Activated CD8-positive, alpha-beta memory T cell treated with anti-CD3 and anti-CD28 coated beads, Interleukin-2, amount 10 ng/mL, durations not matched to agents 7 days and 5 days (primary cell): ENCODE measurements at regions not wholly inside any gene's neighbourhood (a gene's known extent, or its start where the extent isn't known, plus 50 kb on each side); places are given as distances from the start of the nearest gene placed in this dataset.
"Not testable (repeated sequence)": the region's sequence is repeated elsewhere in the genome, so short reads cannot be mapped to it uniquely, and the experiment has no call there.

Experiments
- ATAC-seq: fragments of 150-1000 bp; cut with Tn5 transposase; one replicate; pipeline ENCODE4 v1.10.0; 2021; ENCODE audit warnings: moderate library complexity
- CTCF ChIA-PET: fragments of 350-600 bp; sonication (Branson Sonifier 250); formaldehyde crosslinking; loops from one replicate; lab custom pipeline; 2021; ENCODE audit warnings: antibody characterized with exemption; lab: Charles Lee
- DNase-seq: peaks from one replicate; pipeline ENCODE4 v3.0.0-alpha.2; 2020
- H3K27ac Mint-ChIP-seq: one replicate; pipeline ENCODE4 v1.8.0; 2021; ENCODE audit warnings: mild to moderate bottlenecking, mixed read lengths
- H3K27me3 Mint-ChIP-seq: one replicate; pipeline ENCODE4 v1.8.0; 2021; ENCODE audit warnings: mixed read lengths
- H3K36me3 Mint-ChIP-seq: one replicate; pipeline ENCODE4 v1.8.0; 2021; ENCODE audit warnings: mild to moderate bottlenecking, mixed read lengths
- H3K4me1 Mint-ChIP-seq: one replicate; pipeline ENCODE4 v1.8.0; 2021; ENCODE audit warnings: mixed read lengths
- H3K4me3 Mint-ChIP-seq: one replicate; pipeline ENCODE4 v1.8.0; 2021; ENCODE audit warnings: mild to moderate bottlenecking, moderate library complexity, mixed read lengths
- H3K9me3 Mint-ChIP-seq: one replicate; pipeline ENCODE4 v1.8.0; 2022; ENCODE audit warnings: low read depth, mixed read lengths

- peaks cover 9% of the 10 kb centered on the region for H3K4me1 Mint-ChIP-seq
- no peaks in the 10 kb centered on the region for H3K36me3 Mint-ChIP-seq
- no peaks in the 10 kb centered on the region for H3K9me3 Mint-ChIP-seq
- CTCF ChIA-PET: interaction anchor here (0.9 to 1.3 kb wide), 2 partner anchors 10 kb away, joined by 3 to 4 read pairs; no protein-coding TSS in a partner anchor
- ATAC-seq (no peak), DNase-seq (no peak)
- no peak overlapping the region for H3K27ac Mint-ChIP-seq
- no peak overlapping the region for H3K4me3 Mint-ChIP-seq
- peaks cover 6% of the 10 kb centered on the region for H3K27me3 Mint-ChIP-seq
These were observed 137.1 kb upstream of the OLIG3 start for GRCh38 chr6:137631323-137631722.

DNA sequence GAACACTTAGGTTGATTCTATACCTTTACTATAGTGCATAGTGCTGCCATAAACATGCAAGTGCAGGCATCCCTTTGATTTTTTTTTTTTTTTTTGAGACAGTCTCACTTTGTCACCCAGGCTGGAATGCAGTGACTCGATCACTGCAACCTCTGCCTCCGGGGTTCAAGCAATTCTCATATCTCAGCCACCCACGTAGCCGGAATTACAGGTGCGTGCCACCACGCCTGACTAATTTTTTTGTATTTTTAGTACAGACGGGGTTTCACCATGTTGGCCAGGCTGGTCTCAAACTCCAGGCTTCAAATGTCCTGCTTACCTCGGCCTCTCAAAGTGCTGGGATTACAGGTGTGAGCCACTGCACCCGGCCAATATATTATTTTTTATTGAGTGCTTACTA, 140.0 kb upstream of the OLIG3 start:
- DNase-seq, ATAC-seq, H3K27ac Mint-ChIP-seq, H3K4me3 Mint-ChIP-seq, H3K27me3 Mint-ChIP-seq, H3K36me3 Mint-ChIP-seq, H3K9me3 Mint-ChIP-seq, CTCF ChIA-PET: not testable (repeated sequence)
- H3K4me1 Mint-ChIP-seq: peaks cover 17% of the 10 kb centered on the region

- CTCF ChIA-PET: interaction anchor here (0.6 to 1.5 kb wide), 2 partner anchors 286 to 298 kb away, joined by 3 to 4 read pairs; no protein-coding TSS in a partner anchor
- DNase-seq (no peak), ATAC-seq (no peak)
- no peak overlapping the region for H3K27ac Mint-ChIP-seq
- peaks cover 13% of the 10 kb centered on the region for H3K4me1 Mint-ChIP-seq
- H3K4me3 Mint-ChIP-seq: no peak overlapping the region
- H3K36me3 Mint-ChIP-seq: peaks cover 2% of the 10 kb centered on the region
- no peaks in the 10 kb centered on the region for H3K9me3 Mint-ChIP-seq
- no peaks in the 10 kb centered on the region for H3K27me3 Mint-ChIP-seq
These were observed 142.9 kb upstream of the OLIG3 start for GRCh38 chr6:137637121-137637520.

DNA sequence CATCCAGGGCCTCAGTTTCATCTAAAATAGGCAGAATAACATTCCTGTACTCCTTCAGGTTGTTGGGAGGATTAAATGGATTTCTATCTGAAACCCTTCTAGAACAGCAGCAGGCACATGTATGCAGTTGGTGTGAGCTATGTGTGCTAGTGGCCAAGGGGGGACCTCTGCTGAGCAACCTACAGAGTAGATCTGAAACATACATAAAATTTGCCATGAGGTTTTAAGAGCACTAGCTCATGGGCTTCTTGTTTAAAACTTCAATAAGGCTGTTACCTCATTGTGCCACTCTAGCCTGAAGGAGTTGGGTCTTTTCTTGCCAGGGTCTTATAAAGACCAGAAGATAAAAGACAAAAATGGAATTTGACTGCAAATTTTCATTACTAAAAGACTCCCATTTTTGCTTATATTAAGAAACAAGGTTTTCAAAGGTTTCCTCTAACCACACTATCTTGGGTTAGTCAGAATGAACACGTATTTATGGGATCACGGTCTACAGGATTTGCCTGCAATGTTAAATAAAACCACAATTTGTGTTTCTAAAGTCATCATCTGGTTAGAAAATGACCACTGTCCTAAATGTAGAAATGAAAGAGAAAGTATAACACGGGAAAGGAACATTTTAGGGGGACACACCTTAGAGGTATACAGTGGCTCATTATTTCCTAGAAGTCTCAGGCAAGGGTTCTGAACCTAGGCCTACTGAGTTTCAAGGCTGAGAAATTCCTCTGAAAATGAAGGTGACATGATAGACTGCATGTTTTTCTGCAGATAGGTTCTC, 144.9 kb upstream of the OLIG3 start:
- H3K9me3 Mint-ChIP-seq: no peaks in the 10 kb centered on the region
- DNase-seq (no peak), ATAC-seq (peak; percentile 79)
- CTCF ChIA-PET: interaction anchor here (1.2 to 2.2 kb wide), 3 partner anchors 12 to 562 kb away, joined by 3 to 6 read pairs (median 5); no protein-coding TSS in a partner anchor
- H3K36me3 Mint-ChIP-seq: peaks cover 2% of the 10 kb centered on the region
- H3K27me3 Mint-ChIP-seq: peaks cover 5% of the 10 kb centered on the region
- H3K4me3 Mint-ChIP-seq: peak overlapping the region; percentile 34
- peak overlapping the region; percentile 66 for H3K27ac Mint-ChIP-seq
- H3K4me1 Mint-ChIP-seq: peaks cover 13% of the 10 kb centered on the region

DNA sequence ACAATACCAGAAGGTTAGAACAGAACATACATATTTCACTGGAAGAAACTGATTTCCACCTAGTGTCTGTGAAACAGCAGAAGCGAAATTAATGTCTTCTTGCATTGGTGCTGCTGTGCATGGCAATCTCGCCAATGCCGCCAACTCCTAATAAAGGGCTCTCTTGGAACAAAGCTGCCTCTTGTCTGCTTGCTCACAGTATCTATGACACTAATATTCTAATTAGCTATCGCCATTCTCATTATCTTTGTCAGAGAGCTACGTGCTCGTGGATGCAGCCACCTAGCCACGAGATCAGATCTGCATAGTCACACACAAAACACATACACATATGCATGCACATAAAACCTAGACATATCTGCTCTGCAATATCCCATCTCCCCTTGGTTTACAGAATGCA, 145.9 kb upstream of the OLIG3 start:
- no peak for ATAC-seq
- peaks cover 2% of the 10 kb centered on the region for H3K36me3 Mint-ChIP-seq
- no peaks in the 10 kb centered on the region for H3K9me3 Mint-ChIP-seq
- no peak overlapping the region for H3K4me3 Mint-ChIP-seq
- CTCF ChIA-PET: interaction anchor here (0.7 to 2.2 kb wide), 5 partner anchors 10 to 563 kb away, joined by 3 to 6 read pairs (median 3); no protein-coding TSS in a partner anchor
- DNase-seq: no peak
- H3K27me3 Mint-ChIP-seq: peaks cover 10% of the 10 kb centered on the region
- peaks cover 13% of the 10 kb centered on the region for H3K4me1 Mint-ChIP-seq
- H3K27ac Mint-ChIP-seq: no peak overlapping the region

DNA sequence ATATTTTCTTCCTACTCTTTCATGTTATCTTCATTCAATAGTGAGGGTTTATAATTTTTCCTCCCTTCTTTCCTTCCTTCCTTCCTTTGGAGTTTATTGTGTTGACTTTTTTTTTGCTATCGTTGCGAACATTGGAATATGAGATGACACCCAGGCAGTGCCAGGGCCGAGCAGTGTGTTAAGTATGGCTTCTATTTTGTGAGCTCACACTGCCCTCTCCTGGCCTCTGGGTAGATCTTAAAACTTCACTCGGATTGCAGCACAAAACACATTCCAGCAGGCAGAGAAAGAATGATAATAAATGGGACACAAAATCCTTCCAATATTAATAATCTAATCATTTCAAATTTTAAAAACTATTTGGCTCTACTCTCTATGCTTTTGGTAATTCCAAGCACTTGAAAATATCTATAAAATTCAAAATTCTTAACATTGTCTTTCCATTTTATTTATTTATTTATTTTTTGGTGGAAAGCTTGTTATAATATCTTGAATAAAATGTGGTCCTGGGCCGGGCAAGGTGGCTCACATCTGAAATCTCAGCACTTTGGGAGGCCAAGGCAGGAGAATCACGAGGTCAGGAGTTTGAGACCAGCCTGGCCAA, 147.4 kb upstream of the OLIG3 start:
- peaks cover 10% of the 10 kb centered on the region for H3K27me3 Mint-ChIP-seq
- no peaks in the 10 kb centered on the region for H3K9me3 Mint-ChIP-seq
- no peak overlapping the region for H3K4me3 Mint-ChIP-seq
- peaks cover 13% of the 10 kb centered on the region for H3K4me1 Mint-ChIP-seq
- peak; percentile 76 for DNase-seq
- H3K27ac Mint-ChIP-seq: no peak overlapping the region
- peak; percentile 83 for ATAC-seq
- peaks cover 2% of the 10 kb centered on the region for H3K36me3 Mint-ChIP-seq
- CTCF ChIA-PET: interaction anchor here (0.7 to 1.5 kb wide), 19 partner anchors 9 to 565 kb away, joined by 3 to 10 read pairs (median 3); no protein-coding TSS in a partner anchor

- H3K27ac Mint-ChIP-seq, CTCF ChIA-PET, H3K36me3 Mint-ChIP-seq: not testable (repeated sequence)
These were observed 149.0 kb upstream of the OLIG3 start for GRCh38 chr6:137643210-137643609.

DNA sequence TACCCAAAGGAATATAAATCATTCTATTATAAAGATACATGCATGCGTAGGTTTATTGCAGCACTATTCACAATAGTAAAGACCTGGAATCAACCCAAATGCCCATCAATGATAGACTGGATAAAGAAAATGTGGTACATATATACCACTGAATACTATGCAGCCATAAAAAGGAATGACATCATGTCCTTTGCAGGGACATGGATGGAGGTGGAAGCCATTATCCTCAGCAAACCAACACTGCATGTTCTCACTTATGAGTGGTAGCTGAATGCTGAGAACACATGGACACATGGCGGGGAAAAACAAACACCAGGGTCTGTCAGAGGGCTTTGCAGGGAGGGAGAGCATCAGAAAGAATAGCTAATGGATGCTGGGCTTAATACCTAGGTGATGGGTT, 149.4 kb upstream of the OLIG3 start:
- H3K36me3 Mint-ChIP-seq, H3K27ac Mint-ChIP-seq, ATAC-seq, CTCF ChIA-PET, H3K4me3 Mint-ChIP-seq, H3K9me3 Mint-ChIP-seq, DNase-seq: not testable (repeated sequence)
- H3K4me1 Mint-ChIP-seq: peaks cover 16% of the 10 kb centered on the region
- H3K27me3 Mint-ChIP-seq: peaks cover 13% of the 10 kb centered on the region

More at GRCh38 chr6:137643210-137643609, 149.0 kb upstream of the OLIG3 start:
- not testable (repeated sequence) for H3K9me3 Mint-ChIP-seq, DNase-seq, ATAC-seq, H3K4me3 Mint-ChIP-seq
- Mint-ChIP-seq H3K4me1 (peaks cover 17% of the 10 kb centered on the region), H3K27me3 (peaks cover 13% of the 10 kb centered on the region)

- CTCF ChIA-PET: no interaction called here
- Mint-ChIP-seq H3K9me3 (no peaks in the 10 kb centered on the region), H3K36me3 (peaks cover 3% of the 10 kb centered on the region)
These were observed 151.7 kb upstream of the OLIG3 start for GRCh38 chr6:137645850-137646249.

GRCh38 chr6:137646484-137646883, 152.3 kb upstream of the OLIG3 start:
- Mint-ChIP-seq H3K27me3 (peaks cover 13% of the 10 kb centered on the region), H3K27ac (no peak overlapping the region), H3K36me3 (peaks cover 3% of the 10 kb centered on the region), H3K9me3 (no peaks in the 10 kb centered on the region), H3K4me1 (peaks cover 7% of the 10 kb centered on the region), H3K4me3 (no peak overlapping the region)
- CTCF ChIA-PET: no interaction called here
- ATAC-seq: no peak
- no peak for DNase-seq

More at GRCh38 chr6:137645850-137646249, 151.7 kb upstream of the OLIG3 start:
- Mint-ChIP-seq H3K27me3 (peaks cover 13% of the 10 kb centered on the region), H3K27ac (no peak overlapping the region), H3K4me3 (no peak overlapping the region), H3K4me1 (peaks cover 7% of the 10 kb centered on the region)
- DNase-seq (no peak), ATAC-seq (no peak)

DNA sequence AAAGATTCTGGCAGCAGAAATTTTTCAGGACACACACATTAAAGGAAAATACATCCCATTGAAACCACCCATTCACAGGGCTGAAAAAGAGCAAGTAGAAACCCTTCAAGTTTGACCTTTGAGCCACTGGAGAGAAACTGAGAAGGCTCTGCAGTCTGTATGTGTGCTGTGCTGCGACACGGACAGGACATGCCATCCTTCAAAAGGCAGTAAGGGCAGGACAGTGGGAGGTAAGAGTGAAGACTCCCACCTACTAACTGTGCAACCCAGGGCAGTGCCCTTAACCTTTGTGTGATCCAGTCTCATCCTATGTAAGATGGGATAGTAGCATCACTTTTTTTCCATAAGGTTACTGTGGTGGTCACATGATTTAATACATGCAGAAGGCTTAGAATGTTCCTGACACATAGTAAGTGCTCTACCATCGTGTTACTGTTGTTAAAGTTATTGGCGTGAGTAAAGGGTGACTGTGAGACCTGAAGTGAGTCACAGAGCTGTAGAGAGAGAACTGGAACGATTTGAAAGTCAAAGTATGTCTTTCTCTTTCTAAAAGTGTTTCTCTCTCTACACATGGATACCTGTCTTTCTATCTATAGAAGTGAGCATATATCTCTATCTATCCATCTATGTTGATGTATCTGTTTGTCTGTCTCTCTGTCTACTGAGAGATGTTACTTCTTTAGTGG, 153.7 kb upstream of the OLIG3 start:
- no peaks in the 10 kb centered on the region for H3K9me3 Mint-ChIP-seq
- H3K36me3 Mint-ChIP-seq: peaks cover 3% of the 10 kb centered on the region
- peaks cover 13% of the 10 kb centered on the region for H3K27me3 Mint-ChIP-seq
- peaks cover 7% of the 10 kb centered on the region for H3K4me1 Mint-ChIP-seq
- ATAC-seq (peak; percentile 27), DNase-seq (no peak)
- H3K27ac Mint-ChIP-seq: no peak overlapping the region
- CTCF ChIA-PET: no interaction called here
- H3K4me3 Mint-ChIP-seq: no peak overlapping the region

DNA sequence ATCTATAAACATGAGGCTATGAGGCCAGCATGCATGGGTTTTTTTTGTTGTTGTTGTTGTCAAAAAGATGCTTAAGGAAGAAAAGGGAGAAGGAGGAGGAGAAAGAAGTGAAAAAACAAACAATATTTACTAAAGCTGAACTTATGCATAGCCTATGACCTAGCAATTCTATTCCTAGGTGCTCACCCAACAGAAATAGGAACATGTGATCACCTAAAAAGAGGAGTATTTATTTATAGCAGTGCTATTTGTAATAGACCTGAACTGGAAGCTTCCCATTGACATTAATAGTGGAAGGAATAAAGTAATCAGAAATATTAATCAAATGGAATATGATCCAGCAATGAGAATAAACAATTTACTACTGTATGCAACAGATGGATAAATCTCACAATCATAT, 156.5 kb upstream of the OLIG3 start:
- H3K4me3 Mint-ChIP-seq: no peak overlapping the region
- CTCF ChIA-PET: interaction anchor here (0.9 to 2.0 kb wide), 2 partner anchors 9 to 11 kb away, joined by 3 to 5 read pairs; no protein-coding TSS in a partner anchor
- no peak for ATAC-seq
- no peak overlapping the region for H3K27ac Mint-ChIP-seq
- peaks cover 17% of the 10 kb centered on the region for H3K36me3 Mint-ChIP-seq
- peaks cover 4% of the 10 kb centered on the region for H3K27me3 Mint-ChIP-seq
- H3K4me1 Mint-ChIP-seq: peaks cover 7% of the 10 kb centered on the region
- peaks cover 4% of the 10 kb centered on the region for H3K9me3 Mint-ChIP-seq
- DNase-seq: no peak

GRCh38 chr6:137651178-137651577, 157.0 kb upstream of the OLIG3 start:
- peaks cover 10% of the 10 kb centered on the region for H3K4me1 Mint-ChIP-seq
- peaks cover 5% of the 10 kb centered on the region for H3K9me3 Mint-ChIP-seq
- DNase-seq (no peak), ATAC-seq (no peak)
- CTCF ChIA-PET: interaction anchor here (2.0 kb wide), 1 partner anchor 10 kb away, joined by 5 read pairs; no protein-coding TSS in a partner anchor
- H3K27ac Mint-ChIP-seq: no peak overlapping the region
- no peak overlapping the region for H3K4me3 Mint-ChIP-seq
- peaks cover 4% of the 10 kb centered on the region for H3K27me3 Mint-ChIP-seq
- H3K36me3 Mint-ChIP-seq: peaks cover 22% of the 10 kb centered on the region
